ENCODE measurements at regions not wholly inside any gene's neighbourhood (a gene's known extent, or its start where the extent isn't known, plus 50 kb on each side); places are given as distances from the start of the nearest gene placed in this dataset.

DNA sequence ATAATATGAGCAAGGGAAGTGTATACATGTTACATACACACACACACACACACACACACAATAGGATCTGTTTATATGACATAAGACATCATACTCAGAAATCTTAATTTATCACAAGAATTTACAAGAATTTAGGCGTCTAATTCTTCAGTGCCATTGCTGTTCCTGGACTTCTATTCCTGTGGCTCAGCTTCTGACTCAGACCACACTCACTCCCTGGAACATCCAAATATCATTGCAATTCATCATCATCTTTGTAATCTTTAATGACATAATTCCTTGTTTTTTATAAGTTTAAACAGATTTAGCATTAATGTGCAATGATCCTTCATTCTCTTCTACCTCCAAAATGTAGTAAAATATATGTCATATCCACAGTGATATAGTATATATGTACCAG, 544.2 kb downstream of the FOXG1 start:
- TF ChIP-seq EZH2 (IDR thresholded peaks at IDR 0.05; ENCODE audit: borderline replicate concordance, insufficient read depth, low read depth, low read length, poor library complexity, severe bottlenecking): no peak
- TF ChIP-seq, protein P1, sequence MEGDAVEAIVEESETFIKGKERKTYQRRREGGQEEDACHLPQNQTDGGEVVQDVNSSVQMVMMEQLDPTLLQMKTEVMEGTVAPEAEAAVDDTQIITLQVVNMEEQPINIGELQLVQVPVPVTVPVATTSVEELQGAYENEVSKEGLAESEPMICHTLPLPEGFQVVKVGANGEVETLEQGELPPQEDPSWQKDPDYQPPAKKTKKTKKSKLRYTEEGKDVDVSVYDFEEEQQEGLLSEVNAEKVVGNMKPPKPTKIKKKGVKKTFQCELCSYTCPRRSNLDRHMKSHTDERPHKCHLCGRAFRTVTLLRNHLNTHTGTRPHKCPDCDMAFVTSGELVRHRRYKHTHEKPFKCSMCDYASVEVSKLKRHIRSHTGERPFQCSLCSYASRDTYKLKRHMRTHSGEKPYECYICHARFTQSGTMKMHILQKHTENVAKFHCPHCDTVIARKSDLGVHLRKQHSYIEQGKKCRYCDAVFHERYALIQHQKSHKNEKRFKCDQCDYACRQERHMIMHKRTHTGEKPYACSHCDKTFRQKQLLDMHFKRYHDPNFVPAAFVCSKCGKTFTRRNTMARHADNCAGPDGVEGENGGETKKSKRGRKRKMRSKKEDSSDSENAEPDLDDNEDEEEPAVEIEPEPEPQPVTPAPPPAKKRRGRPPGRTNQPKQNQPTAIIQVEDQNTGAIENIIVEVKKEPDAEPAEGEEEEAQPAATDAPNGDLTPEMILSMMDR (IDR thresholded peaks at IDR 0.05): no peak

All from B cell (primary cell).